ENCODE measurements at regions not wholly inside any gene's neighbourhood (a gene's known extent, or its start where the extent isn't known, plus 50 kb on each side); places are given as distances from the start of the nearest gene placed in this dataset.
"Not testable (repeated sequence)": the region's sequence is repeated elsewhere in the genome, so short reads cannot be mapped to it uniquely, and the experiment has no call there.

- Histone ChIP-seq H3K9me3 (ENCODE audit: insufficient read depth, low read length, severe bottlenecking) (peaks cover 6% of the 10 kb centered on the region), H3K4me1 (ENCODE audit: insufficient read depth, low read length) (no peaks in the 10 kb centered on the region), H2AFZ (ENCODE audit: low read depth, low read length) (no peak overlapping the region), H3K36me3 (ENCODE audit: insufficient read depth, low read length) (no peaks in the 10 kb centered on the region), H3K27ac (ENCODE audit: low read length) (no peak overlapping the region), H3K4me3 (ENCODE audit: low read depth in 1 of 2, low read length in 2 of 2) (no peak overlapping the region), H3K79me2 (ENCODE audit: insufficient read depth, low read length) (no peaks in the 10 kb centered on the region), H4K20me1 (ENCODE audit: insufficient read depth, low read length) (no peaks in the 10 kb centered on the region), H3K27me3 (ENCODE audit: insufficient read depth, low read length, poor library complexity) (no peaks in the 10 kb centered on the region), H3K9ac (ENCODE audit: low read depth, low read length) (no peak overlapping the region), H3K4me2 (ENCODE audit: insufficient read depth, low read length) (no peak overlapping the region)
- no peak for TF ChIP-seq EZH2 (IDR thresholded peaks at IDR 0.05; ENCODE audit: borderline replicate concordance, low read depth, low read length, severe bottlenecking)
- TF ChIP-seq CTCF (IDR thresholded peaks at IDR 0.05; ENCODE audit: borderline replicate concordance, extremely low read depth, low read length, poor library complexity, severe bottlenecking): no peak
- no peak for ATAC-seq (ENCODE audit: insufficient read depth, low read depth)
- DNase-seq: no peak
Observed at GRCh38 chr10:42149722-42150427, 488.5 kb downstream of the ZNF33B start.

GRCh38 chr10:42149027-42149700, 489.2 kb downstream of the ZNF33B start:
- no peak for TF ChIP-seq CTCF (IDR thresholded peaks at IDR 0.05; ENCODE audit: borderline replicate concordance, extremely low read depth, low read length, poor library complexity, severe bottlenecking)
- no peak for TF ChIP-seq EZH2 (IDR thresholded peaks at IDR 0.05; ENCODE audit: borderline replicate concordance, low read depth, low read length, severe bottlenecking)
- H3K9me3 ChIP-seq (ENCODE audit: insufficient read depth, low read length, severe bottlenecking): peaks cover 6% of the 10 kb centered on the region

GRCh38 chr10:42146165-42146564, 492.2 kb downstream of the ZNF33B start:
- not testable (repeated sequence) for H4K20me1 ChIP-seq (ENCODE audit: insufficient read depth, low read length); ATAC-seq (ENCODE audit: insufficient read depth, low read depth)

More at GRCh38 chr10:42149027-42149700, 489.2 kb downstream of the ZNF33B start:
- Histone ChIP-seq H3K9ac (ENCODE audit: low read depth, low read length) (no peak overlapping the region), H2AFZ (ENCODE audit: low read depth, low read length) (no peak overlapping the region), H3K27ac (ENCODE audit: low read length) (no peak overlapping the region), H3K4me3 (ENCODE audit: low read depth in 1 of 2, low read length in 2 of 2) (no peak overlapping the region), H3K27me3 (ENCODE audit: insufficient read depth, low read length, poor library complexity) (no peaks in the 10 kb centered on the region), H3K4me2 (ENCODE audit: insufficient read depth, low read length) (no peak overlapping the region), H3K4me1 (ENCODE audit: insufficient read depth, low read length) (no peaks in the 10 kb centered on the region), H3K36me3 (ENCODE audit: insufficient read depth, low read length) (no peaks in the 10 kb centered on the region), H4K20me1 (ENCODE audit: insufficient read depth, low read length) (no peaks in the 10 kb centered on the region), H3K79me2 (ENCODE audit: insufficient read depth, low read length) (no peaks in the 10 kb centered on the region)
- no peak for ATAC-seq (ENCODE audit: insufficient read depth, low read depth)
- no peak for DNase-seq

GRCh38 chr10:42138023-42138422, 500.3 kb downstream of the ZNF33B start:
- H2AFZ ChIP-seq (ENCODE audit: low read depth, low read length); H3K27me3 ChIP-seq (ENCODE audit: insufficient read depth, low read length, poor library complexity); H3K9me3 ChIP-seq (ENCODE audit: insufficient read depth, low read length, severe bottlenecking); H3K4me2 ChIP-seq (ENCODE audit: insufficient read depth, low read length); ATAC-seq (ENCODE audit: insufficient read depth, low read depth); H3K4me1 ChIP-seq (ENCODE audit: insufficient read depth, low read length); H3K9ac ChIP-seq (ENCODE audit: low read depth, low read length); H3K4me3 ChIP-seq (ENCODE audit: low read depth in 1 of 2, low read length in 2 of 2); H3K36me3 ChIP-seq (ENCODE audit: insufficient read depth, low read length); H4K20me1 ChIP-seq (ENCODE audit: insufficient read depth, low read length); DNase-seq; H3K27ac ChIP-seq (ENCODE audit: low read length); H3K79me2 ChIP-seq (ENCODE audit: insufficient read depth, low read length): not testable (repeated sequence)

More at GRCh38 chr10:42146165-42146564, 492.2 kb downstream of the ZNF33B start:
- not testable (repeated sequence) for H3K27me3 ChIP-seq (ENCODE audit: insufficient read depth, low read length, poor library complexity); H3K9me3 ChIP-seq (ENCODE audit: insufficient read depth, low read length, severe bottlenecking); H3K79me2 ChIP-seq (ENCODE audit: insufficient read depth, low read length); H2AFZ ChIP-seq (ENCODE audit: low read depth, low read length); H3K9ac ChIP-seq (ENCODE audit: low read depth, low read length); DNase-seq; H3K4me2 ChIP-seq (ENCODE audit: insufficient read depth, low read length); H3K4me3 ChIP-seq (ENCODE audit: low read depth in 1 of 2, low read length in 2 of 2); H3K36me3 ChIP-seq (ENCODE audit: insufficient read depth, low read length); H3K4me1 ChIP-seq (ENCODE audit: insufficient read depth, low read length); H3K27ac ChIP-seq (ENCODE audit: low read length)

Measured in DND-41 (cell line).